Gastroesophageal sphincter (tissue), 4 donors: ENCODE measurements at regions not wholly inside any gene's neighbourhood (a gene's known extent, or its start where the extent isn't known, plus 50 kb on each side); places are given as distances from the start of the nearest gene placed in this dataset.

ENCODE experiments used
- ATAC-seq: fragments of 150-250 bp; one replicate; pipeline ENCODE4 v1.9.1; 2016; ENCODE audit warnings: mild to moderate bottlenecking, moderate library complexity
- H3K27ac ChIP-seq, 4 donors: fragments of 200-600 bp; sonication (generic) in 3 of 4; 1 replicate in 3 of 4; 2 replicates in 1 of 4; pipeline ENCODE4 v1.5.1; 2016 to 2019
- H3K27me3 ChIP-seq: fragments of 200-600 bp; sonication (generic); one replicate; pipeline ENCODE4 v1.5.1; 2019
- H3K36me3 ChIP-seq, 2 donors: fragments of 200-600 bp; sonication (generic); one replicate each; pipeline ENCODE4 v1.5.1; 2019; ENCODE audit warnings: control low read depth in 1 of 2
- H3K4me1 ChIP-seq, 3 donors: fragments of 200-600 bp; sonication (generic); 1 replicate in 2 of 3; 2 replicates in 1 of 3; pipeline ENCODE4 v1.5.1; 2016 to 2019; ENCODE audit warnings: control low read depth in 2 of 3
- H3K4me3 ChIP-seq, 2 donors: fragments of 200-600 bp; sonication (generic); one replicate each; pipeline ENCODE4 v1.5.1; 2019; ENCODE audit warnings: mild to moderate bottlenecking in 1 of 2, moderate library complexity in 1 of 2
- H3K9me3 ChIP-seq, 3 donors: fragments of 200-600 bp; sonication (generic); one replicate each; pipeline ENCODE4 v1.5.1; 2017 to 2019; ENCODE audit warnings: control low read depth in 2 of 3
- POLR2AphosphoS5 ChIP-seq: sonication (generic); formaldehyde crosslinking; IDR thresholded peaks from one replicate; pipeline ENCODE4 v1.6.1; 2017; ENCODE audit warnings: antibody characterized with exemption
- WGBS, 2 donors: methylation state at CpG; one replicate each; pipeline ENCODE4 v1.1.5; 2018; ENCODE audit warnings: low coverage in 1 of 2; 5-methylcytosine and 5-hydroxymethylcytosine counted together

GRCh38 chr1:172980971-172981370 is 69.8 kb downstream of the TNFSF18 start:
- Histone ChIP-seq H3K9me3 (no peaks in the 10 kb centered on the region), H3K27me3 (no peaks in the 10 kb centered on the region), H3K27ac (no peak overlapping the region), H3K36me3 (no peaks in the 10 kb centered on the region), H3K4me3 (no peak overlapping the region), H3K4me1 (no peaks in the 10 kb centered on the region)
- no peak for ATAC-seq
- no peak for TF ChIP-seq POLR2AphosphoS5
- WGBS, 2 donors: 90 to 100% methylated on average over 1 of the region's 2 CpGs
